Stimulated activated CD4-positive, alpha-beta T cell treated with anti-CD3 and anti-CD28 coated beads, Interleukin-4, amount 100 ng/mL, for 4 hours (primary cell): ENCODE measurements at regions not wholly inside any gene's neighbourhood (a gene's known extent, or its start where the extent isn't known, plus 50 kb on each side); places are given as distances from the start of the nearest gene placed in this dataset.

Source experiments
- DNase-seq, 2 experiments: peaks; one replicate each; pipeline ENCODE4 v3.0.0-alpha.2; 2020

DNA sequence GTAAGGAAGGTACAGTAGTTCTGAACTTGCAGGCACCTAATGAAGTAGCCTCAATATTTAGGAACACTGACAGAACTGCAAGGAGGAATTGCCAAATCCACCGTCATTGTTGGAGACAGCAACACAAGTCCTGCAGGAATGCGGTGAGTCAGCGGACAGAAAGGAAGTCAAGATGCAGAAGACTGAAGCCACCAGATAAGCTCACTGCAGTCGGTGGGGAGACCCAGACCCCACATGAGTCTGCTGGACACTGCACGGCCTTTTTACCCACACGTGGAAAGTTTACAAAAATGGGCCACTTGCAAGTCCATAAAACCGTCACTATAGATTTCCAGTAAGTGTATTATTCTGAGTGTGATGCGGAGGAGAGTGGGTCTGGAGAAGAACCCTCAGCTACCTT lies 1471.6 kb downstream of the TBC1D22A start:
- no peak for DNase-seq

DNA sequence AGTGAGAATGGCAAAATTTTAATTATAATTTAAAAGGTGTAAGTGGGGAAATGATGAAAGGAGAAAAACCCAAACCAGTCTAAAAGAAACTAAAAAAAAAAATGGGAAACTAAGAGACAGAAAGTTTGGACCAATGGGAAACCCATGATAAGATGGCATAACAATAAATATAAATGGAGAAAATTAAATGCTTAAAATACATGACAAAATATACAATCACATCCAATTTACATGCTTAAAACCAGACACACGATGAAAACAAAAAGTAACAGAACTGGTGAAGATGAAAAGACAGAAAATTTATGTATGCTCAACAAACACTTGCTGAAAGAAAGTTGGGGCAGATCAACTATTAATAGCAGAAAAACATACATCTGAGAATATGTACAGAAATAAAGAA lies 1471.1 kb downstream of the TBC1D22A start:
- DNase-seq = no peak

DNA sequence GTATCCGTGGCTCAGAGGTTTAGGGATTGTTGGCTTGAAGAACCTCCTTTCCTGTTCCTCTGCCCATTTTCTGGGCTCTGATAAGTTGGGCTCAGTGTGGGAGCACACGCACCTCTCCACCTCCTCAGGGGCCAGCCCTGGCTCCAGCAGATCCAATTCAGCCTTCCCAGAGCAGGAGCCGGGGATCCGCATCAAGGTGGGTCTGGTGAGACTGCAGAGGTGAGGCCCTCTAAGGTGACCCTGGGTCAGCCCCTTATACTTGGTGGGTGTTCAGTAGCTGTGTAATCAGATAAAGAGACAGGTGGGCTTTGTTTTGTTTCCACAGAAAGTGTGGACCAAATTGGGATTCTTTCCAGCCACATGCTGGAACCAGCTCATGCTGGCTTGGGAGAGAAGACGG lies 1466.0 kb downstream of the TBC1D22A start:
- DNase-seq = no peak

DNA sequence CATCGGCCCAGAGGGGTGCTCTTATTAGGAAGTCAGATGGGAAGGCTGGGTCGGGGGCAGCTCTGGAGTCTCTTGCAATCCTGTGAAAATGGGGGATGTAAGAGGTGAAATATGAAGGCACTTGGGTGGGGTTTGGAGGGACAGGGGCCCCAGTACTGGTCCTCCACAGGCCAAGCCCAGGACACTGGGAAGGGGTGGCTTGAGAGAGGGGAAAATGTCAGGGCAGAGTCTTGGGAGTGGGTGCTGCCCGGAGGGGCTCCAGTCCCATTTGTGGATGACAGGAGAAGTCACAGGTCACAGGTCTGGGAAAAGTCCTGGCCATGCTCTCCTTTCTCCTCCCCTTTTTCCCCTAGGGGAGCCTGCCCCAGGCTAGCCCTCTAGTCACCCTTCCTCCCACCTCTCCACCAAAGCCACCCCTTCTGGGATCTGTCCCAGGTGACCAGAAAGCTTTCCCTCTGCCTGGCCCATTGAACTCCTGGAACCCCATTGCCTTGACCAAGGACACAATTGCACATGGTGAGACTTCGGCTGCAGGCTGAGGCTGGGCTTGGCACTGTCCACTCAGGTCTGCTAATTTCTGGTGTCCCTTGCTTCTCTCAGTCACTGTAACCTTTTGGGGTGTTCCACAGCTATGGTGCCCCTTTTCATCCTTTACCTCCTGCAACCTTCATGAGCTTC lies 1465.0 kb downstream of the TBC1D22A start:
- DNase-seq = no peak

DNA sequence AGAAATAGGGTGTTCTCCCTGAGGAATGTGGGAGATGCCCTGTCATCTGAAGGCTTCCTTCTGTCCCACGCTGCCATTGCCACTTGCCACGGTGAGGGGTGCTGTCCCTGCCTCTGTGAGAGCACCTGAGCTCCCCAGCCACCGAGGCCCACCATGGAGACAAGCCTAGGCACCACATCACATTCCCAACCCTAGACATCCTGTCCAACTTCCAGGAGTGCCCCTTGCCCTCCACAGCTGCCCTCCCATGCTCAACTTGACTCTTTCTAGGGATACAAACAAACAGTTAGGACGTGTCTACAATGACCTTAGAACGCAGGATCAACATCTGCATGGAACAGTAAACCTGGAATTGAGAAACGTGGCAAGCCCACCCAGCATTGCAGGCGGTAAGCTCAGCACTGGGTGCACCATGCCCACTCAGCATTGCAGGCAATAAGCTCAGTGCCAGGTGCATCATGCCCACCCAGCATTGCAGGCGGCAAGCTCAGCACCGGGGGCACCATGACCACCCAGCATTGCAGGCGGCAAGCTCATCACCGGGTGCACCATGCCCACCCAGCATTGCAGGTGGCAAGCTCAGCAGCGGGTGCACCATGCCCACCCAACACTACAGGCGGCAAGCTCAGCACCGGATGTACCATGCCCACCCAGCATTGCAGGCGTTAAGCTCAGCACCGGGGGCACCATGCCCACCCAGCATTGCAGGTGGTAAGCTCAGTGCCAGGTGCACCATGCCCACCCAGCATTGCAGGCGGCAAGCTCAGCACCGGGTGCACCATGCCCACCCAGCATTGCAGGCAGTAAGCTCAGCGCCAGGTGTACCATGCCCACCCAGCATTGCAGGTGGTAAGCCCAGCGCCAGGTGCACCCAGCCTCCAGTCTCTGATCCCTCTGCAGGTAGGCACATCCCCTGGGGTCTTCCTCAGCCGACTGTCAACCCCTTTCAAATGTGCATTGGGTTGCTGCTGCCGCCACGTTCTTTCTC lies 1463.9 kb downstream of the TBC1D22A start:
- DNase-seq = no peak

DNA sequence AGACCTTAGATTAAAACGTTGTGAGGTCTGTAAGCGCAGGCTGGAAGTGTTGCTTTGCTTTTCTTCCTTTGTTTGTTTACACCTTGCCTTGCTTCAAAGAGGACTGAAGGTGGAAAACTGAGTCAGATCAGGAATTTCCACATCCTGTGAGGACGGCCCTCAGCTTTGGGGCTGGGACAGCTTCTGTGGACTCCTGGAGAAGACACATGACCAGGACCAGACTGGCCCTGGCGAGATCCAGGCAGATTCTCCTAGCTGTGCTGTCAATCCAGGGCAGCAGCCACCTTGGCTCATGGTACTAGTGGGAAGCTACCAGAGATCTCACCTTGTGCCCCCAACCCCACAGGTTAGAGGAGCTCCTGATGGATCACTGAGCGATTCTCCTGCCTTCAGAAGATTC lies 1461.9 kb downstream of the TBC1D22A start:
- DNase-seq = no peak

DNA sequence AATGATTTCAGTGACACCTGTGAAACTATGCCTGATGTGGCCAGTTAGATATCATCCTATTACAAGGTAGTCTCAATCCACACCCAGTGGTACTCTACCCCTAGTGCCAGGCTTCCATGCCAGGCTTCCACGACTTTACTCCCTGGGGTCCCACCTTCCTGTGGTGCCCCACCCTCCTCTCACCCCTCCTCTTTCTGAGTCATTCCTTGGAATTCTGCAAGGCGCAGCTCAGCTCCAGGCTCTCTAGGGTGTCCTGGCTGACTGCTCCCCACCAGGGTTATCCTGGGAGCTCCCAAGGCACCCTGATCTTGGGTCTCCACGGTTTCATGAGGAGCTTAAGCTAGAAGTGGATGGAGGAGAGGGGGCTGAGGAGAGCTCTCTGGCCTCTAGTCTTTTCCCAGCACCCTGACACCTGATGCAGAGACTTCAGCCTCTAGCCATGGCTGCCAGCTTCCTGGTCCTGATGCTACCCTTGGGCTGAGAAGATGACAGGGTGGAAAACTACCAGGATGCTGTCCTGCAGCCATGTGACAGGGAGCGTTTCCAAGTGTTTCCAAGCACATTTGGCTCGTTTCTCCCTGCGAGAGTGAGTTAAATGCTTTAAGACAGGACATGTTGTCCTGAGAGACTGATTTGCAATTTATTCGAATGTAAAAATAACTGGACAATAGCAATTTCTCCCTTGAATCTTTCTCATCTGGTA lies 1461.2 kb downstream of the TBC1D22A start:
- DNase-seq = no peak

DNA sequence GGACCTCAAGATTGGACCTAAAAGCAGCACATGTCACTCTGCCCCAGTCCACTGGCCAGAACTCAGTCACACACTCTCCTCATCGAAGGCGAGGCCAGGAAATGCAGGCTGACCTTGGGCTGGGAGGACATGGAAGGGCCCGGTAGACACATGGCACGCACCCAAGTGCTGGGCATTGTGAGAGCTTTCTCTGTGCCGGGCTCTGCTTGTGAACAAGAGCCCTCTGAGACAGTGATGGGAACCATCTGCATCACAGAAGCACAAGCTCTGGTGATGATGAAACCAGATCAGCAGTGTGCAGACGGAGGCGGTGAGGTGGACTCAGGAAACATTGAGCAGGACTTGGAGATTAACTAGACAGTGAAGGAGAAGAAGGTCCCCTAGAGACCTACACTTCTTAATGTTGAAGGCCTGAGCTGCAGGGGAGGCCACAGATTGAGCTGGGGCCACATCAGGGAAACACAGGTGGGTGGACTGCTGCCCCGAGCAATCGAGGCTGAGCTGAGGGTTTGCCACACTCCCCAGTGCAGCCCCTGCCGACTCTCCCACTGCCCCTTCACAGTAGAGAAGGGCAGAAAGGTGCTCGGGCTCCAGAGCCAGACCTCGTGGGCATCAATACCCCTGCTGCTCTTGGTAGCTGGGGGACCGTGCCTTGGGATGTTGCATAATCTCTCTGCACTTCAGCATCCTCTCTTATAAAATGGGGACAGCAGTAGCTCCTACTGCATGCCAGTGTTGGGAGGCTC lies 1460.5 kb downstream of the TBC1D22A start:
- DNase-seq = no peak

DNA sequence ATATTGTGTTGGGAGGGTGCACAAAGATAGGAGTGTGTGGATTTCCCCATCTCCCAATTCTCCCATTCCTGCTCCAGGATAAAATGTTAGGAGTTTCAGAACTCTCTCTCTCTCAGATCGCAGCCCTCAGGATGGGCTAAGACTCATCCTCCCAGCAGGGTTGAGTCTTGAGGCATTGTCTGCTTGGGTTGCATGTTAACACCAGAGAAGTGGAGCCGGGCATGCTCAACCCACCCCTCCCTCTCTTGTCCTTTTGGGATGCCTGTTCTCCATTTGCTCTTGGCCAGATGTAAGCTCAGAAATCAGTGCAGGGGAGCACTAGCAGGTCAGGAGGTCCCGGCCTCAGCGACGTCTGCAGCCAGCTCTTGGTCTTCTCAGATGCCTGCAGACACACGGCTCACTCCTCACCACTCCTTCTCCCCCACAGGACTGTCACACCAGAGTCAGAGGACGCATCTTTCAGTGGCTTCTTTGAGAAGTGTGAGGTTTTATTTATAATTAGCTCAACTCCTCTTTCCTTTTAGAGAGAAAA lies 1456.5 kb downstream of the TBC1D22A start:
- no peak for DNase-seq

DNA sequence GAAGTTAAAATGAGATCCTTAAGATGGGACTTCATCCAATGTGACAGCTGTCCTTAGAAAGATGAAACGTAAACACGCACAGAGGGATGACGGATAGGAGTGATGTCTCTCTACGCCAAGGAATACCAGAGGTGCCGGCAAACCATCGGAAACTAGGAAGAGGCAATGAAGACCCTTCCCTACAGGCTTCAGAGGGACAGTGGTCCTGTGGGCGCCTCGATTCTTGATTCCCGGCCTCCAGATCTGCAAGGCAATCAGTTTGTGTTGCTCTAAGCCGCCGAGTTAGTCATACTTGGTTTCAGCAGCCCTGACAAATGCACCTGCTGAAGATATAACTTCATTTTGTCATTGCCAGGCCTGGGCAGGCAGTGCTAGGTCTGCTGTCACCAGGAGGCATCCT lies 1455.1 kb downstream of the TBC1D22A start:
- no peak for DNase-seq

DNA sequence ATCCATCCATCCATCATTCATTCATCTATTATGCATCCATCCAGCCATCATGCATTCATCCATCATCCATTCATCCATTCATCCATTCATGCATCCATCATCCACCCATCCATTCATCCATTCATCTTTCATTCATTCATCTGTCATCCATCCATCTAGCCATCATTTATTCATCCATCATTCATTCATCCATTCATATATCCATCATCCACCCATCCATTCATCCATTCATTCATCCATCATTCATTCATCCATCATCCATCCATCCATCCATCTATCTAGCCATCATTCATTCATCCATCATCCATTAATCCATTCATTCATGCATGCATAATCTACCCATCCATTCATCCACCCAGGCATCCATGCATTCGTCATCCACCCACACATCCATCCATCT lies 1450.3 kb downstream of the TBC1D22A start:
- DNase-seq = no peak

DNA sequence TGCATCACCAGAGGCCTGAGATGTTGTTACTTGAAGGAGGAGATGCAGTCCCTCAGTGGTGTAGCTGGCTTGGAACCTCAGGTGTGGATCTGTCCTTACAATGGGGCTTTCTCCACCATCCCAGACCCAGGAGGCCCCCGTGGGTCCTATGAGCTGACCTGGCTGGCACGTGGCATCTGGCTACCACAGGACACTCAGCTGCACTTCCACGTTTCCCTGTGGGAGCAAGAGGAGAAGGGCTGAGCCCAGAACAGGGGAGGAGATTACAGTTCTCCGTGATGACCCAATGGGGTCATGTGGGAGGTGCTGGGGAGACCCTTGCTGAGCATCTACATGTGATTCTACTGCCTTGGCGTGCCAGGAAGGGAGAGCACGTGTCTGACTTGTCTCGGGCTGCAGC lies 1448.4 kb downstream of the TBC1D22A start:
- DNase-seq = no peak

DNA sequence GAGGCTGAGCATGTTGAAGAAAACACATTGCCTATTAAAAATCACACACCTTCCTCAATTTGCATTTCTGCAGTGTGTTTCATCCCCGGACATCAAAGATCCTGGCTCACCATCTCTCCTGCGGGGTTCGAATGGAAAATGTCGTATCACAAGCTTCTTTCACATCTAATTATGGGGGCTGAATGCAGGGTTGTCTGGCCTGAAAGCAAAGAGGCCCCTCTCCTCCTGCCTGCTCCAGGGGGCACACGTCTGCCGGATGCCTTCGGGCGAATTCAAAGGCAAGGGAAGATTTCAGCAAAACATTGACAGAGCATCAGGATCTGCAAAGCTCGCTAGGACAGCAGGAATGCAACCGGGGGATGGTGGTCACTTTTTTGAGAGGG lies 1447.7 kb downstream of the TBC1D22A start:
- no peak for DNase-seq

DNA sequence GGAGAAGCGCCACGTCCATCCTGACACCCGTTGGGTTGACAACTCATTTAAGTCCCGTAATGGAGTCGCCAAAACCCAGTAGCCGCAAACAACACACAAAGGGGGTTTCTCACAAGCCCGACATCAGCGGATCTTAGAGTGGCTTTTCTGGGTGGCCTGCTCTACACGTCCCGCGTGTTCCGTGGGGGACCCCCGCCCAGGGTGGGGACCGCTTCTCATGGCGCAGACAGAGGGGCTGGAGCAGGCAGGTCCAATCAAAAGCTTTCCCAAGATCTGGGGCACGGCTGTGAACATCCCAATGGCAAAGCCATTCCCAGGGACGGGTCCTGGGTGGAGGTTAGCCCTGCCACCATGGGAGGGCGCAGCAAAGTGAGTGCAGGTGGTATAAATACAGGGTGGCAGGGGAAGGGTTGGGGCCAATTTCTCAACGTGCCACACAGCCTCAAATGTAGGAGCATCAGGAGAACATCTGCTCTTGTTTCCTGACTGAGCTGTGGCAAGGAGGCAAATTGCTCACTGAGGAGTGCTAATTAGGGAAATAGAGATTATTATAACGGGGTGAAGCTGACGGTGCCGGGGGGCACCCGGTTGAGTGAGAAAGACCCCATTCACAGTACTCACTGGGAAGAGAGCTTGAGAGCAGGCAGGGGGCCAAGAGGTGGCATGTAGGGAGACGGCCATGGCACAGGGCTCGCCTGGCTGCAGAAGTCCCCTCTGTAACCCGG lies 1447.2 kb downstream of the TBC1D22A start:
- no peak for DNase-seq

DNA sequence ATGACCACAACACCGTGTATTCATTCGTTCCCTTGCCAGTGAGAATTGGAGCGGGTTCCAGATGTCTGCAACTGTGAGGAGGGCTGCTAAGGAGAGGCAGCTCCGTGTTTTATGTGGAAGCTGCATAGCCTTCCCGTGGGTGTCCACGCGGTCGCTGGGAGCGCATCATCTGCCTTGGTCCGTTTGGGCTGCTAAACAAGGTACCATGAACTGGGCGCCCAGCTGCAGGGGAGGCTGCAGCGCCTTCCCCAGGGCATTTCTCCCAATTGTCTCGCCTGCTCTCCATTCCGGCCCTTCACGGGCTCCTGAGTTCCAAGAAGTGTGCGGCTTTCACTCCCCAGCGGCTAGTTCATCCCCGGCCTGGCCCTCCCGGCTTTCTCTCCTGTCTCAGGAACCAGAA lies 1446.4 kb downstream of the TBC1D22A start:
- DNase-seq = no peak

DNA sequence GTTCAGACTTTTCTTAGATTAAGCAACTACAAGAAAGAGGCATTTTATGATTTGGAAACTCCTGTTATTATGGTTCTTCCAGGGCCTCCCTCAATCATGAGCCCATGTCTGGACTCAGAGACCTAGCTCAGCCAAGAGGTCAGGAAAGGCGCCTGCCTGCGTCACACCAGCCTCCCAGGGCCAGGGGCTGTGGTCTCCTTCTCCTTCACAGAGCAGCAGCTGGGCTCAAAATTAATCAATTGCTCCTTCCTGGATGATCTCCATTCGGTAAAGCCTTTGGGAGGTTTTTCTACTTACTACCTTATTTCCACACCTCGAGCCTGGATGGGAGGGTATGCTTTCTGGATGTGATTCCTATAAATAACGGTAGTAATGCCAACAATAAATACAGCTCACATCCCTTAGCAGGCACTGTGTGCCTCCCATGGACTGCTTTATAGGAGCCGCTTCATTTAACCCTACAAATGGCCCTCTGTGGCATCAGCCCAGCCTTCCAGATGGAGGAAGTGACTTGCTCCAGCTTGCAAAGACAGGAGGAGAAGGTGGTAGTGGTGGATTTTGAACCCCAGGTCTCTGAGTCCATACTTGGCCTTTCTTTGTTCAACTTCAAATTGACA lies 1445.6 kb downstream of the TBC1D22A start:
- no peak for DNase-seq

DNA sequence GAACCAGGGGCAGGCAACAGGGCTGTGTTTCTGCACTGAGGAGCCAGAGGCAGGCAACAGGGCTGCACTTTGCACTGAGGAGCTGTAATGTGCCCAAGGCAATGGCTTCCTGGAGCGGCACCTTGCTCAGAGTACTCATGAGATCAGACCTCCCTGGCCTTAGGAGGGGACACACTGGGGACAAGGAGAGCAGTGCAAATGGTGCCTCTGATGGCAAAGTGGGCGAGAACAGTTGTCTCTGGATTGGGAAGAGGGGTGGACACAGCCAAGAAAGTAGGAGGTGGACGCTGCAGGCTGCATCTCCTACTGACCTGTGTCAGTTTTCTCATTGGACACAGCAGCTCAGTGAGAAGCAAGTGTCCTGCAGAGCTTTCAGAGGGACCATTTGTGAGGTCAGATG lies 1443.3 kb downstream of the TBC1D22A start:
- DNase-seq = no peak

DNA sequence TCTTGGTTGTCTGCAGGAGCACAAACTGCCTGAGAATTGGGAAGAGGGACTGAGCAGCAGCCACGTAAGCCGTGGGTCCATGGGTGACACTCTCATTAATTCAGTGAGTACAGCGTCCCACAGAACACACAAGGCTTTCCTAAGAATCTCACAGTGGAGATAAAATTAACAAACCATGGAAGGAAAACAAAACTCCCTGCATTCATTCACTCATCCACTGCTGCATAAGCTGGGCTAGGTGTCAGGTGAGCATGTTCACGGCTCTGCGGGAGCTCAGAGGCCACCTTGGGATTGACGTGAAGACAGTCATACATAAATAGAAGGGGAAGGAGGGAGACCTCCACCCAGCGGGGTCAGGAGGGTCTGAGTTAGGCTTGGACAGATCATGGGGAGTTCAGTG lies 1442.7 kb downstream of the TBC1D22A start:
- DNase-seq = no peak

DNA sequence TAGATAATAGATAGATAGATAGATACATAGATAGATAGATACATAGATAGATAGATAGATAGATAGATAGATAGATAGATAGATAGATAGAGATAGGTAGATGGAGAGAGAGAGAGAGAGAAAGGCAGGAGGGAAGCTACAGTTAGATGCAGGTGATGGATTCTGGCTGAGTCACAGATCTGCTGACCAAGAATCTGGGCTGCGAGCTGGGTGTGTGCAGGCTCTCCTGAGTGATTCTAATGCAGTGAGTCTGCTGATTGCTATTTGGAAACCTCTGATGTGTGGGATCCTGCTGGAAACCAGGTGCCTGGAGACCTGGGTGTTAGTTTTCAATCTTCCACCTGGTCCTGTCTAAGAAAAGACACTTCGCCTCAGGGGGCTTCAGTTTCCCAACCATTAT lies 1441.8 kb downstream of the TBC1D22A start:
- no peak for DNase-seq

DNA sequence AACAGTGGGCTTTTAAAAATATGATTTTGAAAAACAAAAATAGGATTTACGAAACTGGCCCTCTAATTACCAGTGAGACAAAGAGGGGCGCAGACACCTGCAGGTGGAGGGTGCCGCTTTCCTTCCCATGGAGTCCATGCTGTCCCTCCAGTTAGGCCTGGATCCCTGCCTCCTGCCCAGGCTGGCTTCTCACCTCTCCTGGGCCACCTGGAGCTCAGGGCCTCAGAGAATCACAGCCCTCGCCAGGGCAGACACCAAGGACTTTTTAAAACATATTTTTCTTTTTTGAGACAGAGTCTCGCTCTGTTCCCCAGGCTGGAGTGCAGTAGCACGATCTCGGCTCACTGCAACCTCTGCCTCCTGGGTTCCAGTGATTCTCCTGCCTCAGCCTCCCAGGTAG lies 1437.2 kb downstream of the TBC1D22A start:
- no peak for DNase-seq
